ENCODE measurements at regions not wholly inside any gene's neighbourhood (a gene's known extent, or its start where the extent isn't known, plus 50 kb on each side); places are given as distances from the start of the nearest gene placed in this dataset.

DNA sequence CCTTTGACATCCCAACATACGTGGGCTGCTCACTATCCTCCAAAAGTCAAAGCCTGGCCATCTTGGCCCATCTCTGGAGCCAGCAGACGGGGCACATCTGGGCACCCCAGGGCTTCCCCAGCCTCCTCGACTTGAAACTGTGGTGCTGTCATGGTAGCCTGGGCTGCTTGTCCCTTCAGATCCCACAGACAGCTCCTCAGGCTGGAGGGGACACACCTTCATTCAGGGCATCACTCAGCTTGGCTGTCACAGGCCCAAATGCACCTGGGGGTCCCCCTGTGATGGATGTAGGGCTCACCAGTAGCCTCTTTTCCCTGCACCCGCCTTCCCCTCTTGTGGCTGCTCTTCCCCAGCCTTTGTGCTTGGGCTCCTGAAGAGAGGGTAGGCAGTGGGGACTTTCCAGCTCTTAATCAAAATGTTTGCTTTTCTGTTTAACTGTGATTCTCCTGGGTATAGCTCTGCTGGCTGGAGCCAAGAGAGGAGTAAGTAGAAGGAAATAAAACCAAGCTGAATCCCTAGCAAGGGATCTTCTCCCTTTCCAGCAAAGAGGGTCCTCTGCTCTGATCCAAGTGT is 92.3 kb downstream of the GYPC start:
- no peak for DNase-seq

DNA sequence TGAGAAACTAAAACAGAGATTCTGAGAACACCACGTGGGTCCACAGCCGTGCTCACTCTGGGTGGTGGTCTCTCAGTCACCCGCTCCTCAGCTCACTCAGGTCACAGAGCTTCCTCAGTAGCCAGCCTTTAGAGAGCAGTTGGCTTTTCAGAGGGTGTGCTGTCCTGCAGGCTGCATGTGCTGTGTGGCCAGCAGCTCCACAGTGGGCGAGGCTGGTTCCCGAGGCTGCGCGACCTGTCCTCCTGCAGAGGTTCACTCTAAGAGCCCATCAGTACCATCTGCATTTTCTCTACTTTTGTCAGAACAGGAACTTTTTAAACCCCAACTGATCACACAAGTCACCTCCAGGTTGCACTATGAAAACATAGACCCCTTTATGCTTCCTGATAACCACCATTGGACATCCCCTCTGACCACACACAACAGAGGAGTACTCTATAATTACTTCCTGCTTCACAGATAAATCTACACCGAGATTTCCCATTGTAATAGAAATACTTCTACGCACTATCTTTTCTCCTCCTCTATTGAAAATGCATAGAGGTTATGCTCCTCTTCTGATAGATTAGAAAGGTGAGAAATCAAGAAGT is 93.1 kb downstream of the GYPC start:
- DNase-seq = no peak

DNA sequence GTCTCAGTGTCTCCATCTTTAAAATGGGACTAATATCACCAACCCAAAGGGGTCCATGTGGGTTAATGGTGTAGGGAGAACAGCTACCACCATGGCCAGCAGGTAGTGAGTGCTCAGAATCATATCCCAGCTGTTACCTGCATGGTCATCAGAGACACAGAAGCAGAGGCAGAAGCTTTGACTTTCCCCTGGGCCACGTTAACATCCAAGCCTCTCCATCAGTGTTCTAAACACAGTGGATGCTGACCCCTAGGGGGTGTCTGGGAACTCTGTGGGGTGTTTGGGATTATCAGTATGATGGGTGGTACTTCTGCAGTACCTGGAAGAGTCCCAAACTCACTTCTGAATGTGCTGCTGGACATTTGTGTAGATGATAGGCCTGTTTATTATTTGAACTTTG is 93.6 kb downstream of the GYPC start:
- DNase-seq = no peak

GRCh38 chr2:126750506-126750905 is 94.5 kb downstream of the GYPC start:
- DNase-seq = no peak

DNA sequence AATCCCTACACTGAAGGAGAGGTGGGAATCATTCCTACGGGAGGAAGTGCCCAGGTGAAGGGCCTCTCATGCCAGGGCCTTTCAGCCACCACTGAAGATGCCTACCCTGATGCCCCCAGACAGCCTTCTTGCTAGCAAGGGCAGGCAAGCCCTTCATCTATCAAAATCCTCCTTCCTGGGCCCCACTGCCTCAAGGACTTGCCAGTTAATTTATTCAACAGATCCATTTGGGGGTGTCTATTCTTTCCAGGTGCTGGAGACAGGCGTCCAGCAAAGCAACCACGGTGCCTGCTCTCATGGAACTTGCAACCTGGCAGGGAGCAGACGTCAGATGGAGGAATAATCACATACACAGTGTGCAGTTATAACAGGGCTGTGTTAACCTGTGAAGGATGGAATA is 95.5 kb downstream of the GYPC start:
- no peak for DNase-seq

DNA sequence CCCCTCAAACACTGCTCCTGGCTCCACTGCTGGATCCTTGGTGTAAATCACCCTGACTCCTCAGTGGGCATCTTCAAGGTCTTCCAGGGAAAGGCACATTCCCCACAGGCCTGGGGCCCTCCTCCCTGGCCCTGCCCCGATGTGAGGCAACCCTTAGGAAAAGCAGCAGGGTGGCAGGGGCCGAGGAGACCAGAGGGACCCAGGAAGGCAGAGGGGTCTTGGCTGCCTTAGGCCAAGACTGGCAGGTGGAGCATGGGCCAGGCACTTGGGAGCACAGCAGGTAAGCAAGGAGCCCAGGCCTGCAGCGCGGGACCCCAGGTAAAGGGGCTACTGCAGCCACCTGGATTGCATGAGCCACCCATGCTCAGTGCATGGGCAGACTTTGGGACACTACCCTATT is 96.9 kb downstream of the GYPC start:
- no peak for DNase-seq

- DNase-seq = no peak
Observed at GRCh38 chr2:126753501-126754212, 97.7 kb downstream of the GYPC start.

DNA sequence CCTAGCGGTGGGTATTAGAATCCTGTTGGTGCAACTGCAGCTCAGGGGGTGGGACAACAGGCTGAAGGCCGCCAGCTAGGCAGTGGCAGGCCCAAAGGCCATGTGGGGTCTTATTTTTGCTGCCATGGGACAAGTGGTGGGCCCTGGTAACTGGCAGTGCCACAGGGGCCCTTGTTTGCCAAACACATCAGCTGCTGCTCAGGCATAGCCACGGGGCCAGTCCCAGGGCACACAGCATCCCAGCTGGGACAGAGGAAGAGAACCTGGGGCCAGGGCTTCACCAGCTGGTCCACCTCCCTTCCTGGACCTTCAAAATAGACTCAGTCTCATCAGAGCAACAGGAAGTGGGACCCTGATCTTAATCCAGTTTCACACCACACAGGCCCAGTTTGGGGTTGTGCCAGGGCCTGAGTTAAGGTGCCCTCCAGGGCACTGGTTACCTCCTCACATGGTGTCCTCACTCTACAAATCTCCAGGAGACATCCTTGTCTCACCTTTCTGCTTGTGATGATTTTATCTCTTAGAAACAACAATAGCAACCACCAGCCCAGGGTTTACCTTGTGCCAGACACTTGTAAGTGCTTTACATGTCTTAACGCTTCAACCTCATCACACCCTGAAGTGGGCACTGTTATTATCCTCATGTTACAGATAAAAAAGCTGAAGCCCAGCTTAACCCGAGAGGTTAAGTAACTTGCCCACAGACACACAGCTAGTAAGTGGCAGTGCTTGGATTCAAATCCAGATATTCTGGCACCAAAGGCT is 98.5 kb downstream of the GYPC start:
- no peak for DNase-seq

- no peak for DNase-seq
Observed at GRCh38 chr2:126756125-126756524, 100.2 kb downstream of the GYPC start.

- no peak for DNase-seq
Observed at GRCh38 chr2:126761256-126761980, 105.5 kb downstream of the GYPC start.

GRCh38 chr2:126761981-126762878 is 106.3 kb downstream of the GYPC start:
- DNase-seq = no peak

- DNase-seq = no peak
Observed at GRCh38 chr2:126764686-126765265, 108.8 kb downstream of the GYPC start.

DNA sequence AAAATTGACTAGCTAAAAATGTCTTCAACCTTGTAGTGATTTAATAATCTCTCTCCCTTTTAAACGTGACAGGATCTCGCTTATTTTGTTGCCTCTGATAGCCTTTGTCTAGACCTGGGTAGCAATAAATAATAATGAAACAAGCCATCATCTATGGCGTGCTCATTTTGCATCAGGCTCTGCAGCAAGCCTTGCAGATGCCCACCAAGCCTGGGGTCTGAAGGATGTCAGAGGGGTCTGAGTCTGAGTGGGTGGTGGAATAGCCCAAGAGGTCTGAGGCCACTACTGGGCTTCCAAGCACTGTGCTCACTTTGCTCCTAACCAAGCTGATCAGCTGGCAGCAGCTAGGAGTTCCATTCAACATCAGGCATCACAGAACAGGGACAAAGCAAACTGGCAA is 109.4 kb downstream of the GYPC start:
- no peak for DNase-seq

GRCh38 chr2:126766295-126766968 is 110.5 kb downstream of the GYPC start:
- no peak for DNase-seq

DNA sequence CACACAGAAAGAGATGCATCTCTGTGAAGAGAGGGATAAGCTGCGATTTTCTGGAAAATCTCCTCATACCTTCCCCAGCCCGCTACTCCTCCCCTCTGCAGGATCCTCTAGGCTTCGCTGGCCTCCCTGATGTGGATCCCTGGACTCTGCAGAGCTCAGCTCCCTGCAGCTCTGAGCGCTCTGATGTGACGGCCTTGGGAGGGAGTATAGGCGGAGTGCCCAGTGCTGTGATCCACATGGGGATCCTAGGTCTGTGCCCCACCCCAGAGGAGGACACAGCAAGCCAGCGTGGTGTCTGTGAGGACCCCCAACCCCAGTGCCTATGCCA is 111.0 kb downstream of the GYPC start:
- no peak for DNase-seq

GRCh38 chr2:126769118-126769517 is 113.2 kb downstream of the GYPC start:
- no peak for DNase-seq

- DNase-seq = no peak
Observed at GRCh38 chr2:126770466-126770865, 114.5 kb downstream of the GYPC start.

DNA sequence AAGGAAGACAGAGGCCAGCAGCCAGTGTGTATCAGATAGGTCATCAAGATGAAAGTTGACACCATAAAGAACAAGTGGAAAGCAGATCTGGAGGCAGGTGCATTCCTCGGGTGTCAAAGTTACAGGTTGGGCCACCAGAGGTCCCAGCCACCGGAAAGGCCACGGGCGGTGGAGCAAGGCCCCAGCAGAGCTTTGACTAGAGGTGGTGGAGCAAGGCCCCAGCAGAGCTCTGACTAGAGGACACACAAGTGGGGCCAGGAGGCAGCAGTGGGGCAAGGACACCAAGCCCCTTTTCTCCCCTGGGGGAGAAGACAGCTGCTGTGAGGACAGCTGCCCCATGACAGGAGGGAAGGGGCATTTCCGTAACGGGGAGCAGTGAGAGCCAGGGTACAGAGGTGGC is 115.1 kb downstream of the GYPC start:
- DNase-seq = no peak

DNA sequence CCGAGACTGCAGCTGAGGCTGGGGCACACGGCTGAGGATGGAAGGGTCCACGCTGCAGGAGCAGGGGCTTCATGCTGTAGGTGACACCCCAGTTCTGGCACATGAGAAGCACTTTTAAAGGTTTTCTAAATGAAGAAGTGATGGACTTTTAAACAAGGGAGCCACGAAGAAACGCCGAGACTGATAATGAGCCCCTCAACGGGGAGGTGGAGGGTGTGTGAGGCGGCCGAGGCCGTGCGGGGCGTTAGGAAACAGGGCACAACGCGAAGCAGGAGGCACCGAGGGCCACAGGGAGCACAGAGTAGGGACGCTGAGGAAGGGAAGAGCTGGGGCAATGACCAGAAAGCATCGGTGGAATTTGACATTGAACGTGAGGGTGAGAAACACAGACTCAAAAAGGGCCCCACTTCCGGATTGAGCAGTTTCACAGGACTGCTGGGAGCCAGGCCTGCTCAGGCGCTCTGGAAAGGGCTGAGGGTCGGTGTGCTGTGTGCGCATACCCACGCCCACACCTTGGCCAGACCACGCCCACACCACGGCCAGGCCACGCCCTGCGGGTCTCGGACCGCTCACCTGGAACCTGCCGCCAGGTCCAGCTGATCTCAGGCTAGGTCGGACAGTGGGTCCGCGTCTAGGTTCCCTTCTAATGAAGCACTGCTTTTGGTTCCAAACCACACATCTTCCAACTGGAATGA is 115.7 kb downstream of the GYPC start:
- no peak for DNase-seq

DNA sequence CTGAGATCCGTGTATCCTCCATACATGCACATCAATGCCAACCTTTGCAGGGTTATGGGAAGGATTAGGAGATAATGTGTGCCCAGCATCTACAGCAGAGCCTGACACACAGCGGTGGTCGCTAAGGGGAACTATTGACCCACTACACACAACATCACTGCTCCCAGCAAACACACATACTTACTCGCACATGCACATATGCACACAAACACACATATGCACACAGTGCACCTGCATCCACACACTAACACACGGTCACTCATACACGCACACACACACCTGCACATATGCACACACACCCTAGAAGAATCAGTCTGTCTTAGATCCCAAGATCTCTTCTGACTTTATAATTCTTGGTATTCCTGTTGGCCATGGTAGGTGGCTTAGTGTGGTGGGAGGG is 118.3 kb downstream of the GYPC start:
- DNase-seq = no peak

DNA sequence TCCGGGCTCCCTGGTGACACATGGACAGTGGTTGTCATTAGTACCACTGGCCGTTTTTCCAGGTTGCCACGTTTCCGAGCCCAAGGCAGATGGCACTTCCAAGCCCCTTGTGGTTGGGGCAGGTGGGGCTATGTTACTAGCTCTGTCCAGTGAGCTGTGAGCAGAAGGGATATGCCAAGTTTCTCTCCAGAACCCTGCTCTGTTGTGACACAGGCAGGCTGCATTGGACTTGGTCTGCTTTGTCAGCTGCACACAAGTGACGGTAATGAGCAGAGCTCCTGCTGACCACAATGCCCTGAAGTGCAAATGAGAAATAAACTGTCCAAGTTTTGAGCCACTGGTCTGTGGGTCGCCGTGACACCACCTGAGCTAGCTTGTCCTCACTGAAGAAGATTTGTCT is 118.8 kb downstream of the GYPC start:
- no peak for DNase-seq

All from SIG-M5 (cell line).